ENCODE measurements at regions not wholly inside any gene's neighbourhood (a gene's known extent, or its start where the extent isn't known, plus 50 kb on each side); places are given as distances from the start of the nearest gene placed in this dataset.

GRCh38 chr2:196247976-196248280, 76.5 kb upstream of the STK17B start:
- no peak for TF ChIP-seq GATA2 (IDR thresholded peaks at IDR 0.05; ENCODE audit: low read depth, low read length)
- no peak for TF ChIP-seq GATA3 (IDR thresholded peaks at IDR 0.05; ENCODE audit: low read depth, low read length)

All from SH-SY5Y (cell line).